Spleen (tissue), 11 donors: ENCODE measurements at regions not wholly inside any gene's neighbourhood (a gene's known extent, or its start where the extent isn't known, plus 50 kb on each side); places are given as distances from the start of the nearest gene placed in this dataset.

Experiments used
- DNase-seq: peaks from one replicate; pipeline ENCODE4 v3.0.0-alpha.2; 2020
- H3K27ac ChIP-seq, 8 donors: fragments of 200-600 bp; sonication (generic) in 7 of 8; 1 replicate in 4 of 8; 2 replicates in 4 of 8; pipeline versions ENCODE4 v1.5.0 to v1.8.0; 2016 to 2021; ENCODE audit warnings: inconsistent platforms in 4 of 8, mild to moderate bottlenecking in 4 of 8, moderate library complexity in 1 of 8
- H3K27me3 ChIP-seq, 7 donors: fragments of 200-600 bp; sonication (generic) in 6 of 7; replicated peaks in 1 of 7; 1 replicate in 4 of 7; 2 replicates in 3 of 7; pipeline versions ENCODE4 v1.5.0 to v1.8.0; 2016 to 2021; ENCODE audit warnings: inconsistent platforms in 3 of 7, mild to moderate bottlenecking in 1 of 7
- H3K36me3 ChIP-seq, 6 donors: fragments of 200-600 bp; sonication (generic) in 5 of 6; 1 replicate in 4 of 6; 2 replicates in 2 of 6; pipeline versions ENCODE4 v1.5.0 to v1.8.0; 2016 to 2021; ENCODE audit warnings: inconsistent platforms in 2 of 6
- H3K4me1 ChIP-seq, 6 donors: fragments of 200-600 bp; sonication (generic) in 5 of 6; 1 replicate in 3 of 6; 2 replicates in 3 of 6; pipeline versions ENCODE4 v1.5.0 to v1.8.0; 2016 to 2021; ENCODE audit warnings: inconsistent platforms in 3 of 6
- H3K4me3 ChIP-seq, 8 donors: fragments of 200-600 bp; sonication (generic) in 7 of 8; 1 replicate in 4 of 8; 2 replicates in 4 of 8; pipeline versions ENCODE4 v1.5.0 to v1.8.0; 2016 to 2021; ENCODE audit warnings: inconsistent platforms in 4 of 8, mild to moderate bottlenecking in 4 of 8, moderate library complexity in 2 of 8
- H3K9me3 ChIP-seq, 8 donors: fragments of 200-600 bp; sonication (generic) in 7 of 8; 1 replicate in 4 of 8; 2 replicates in 4 of 8; pipeline versions ENCODE4 v1.5.0 to v1.8.0; 2016 to 2021; ENCODE audit warnings: inconsistent platforms in 4 of 8
- CTCF ChIP-seq, 11 experiments: fragments of 200-600 bp in 7 of 11; fragments of 450-650 bp in 4 of 11; sonication (generic) in 4 of 11; IDR thresholded peaks in 8 of 11; conservative IDR thresholded peaks in 3 of 11; 1 replicate in 7 of 11; 2 replicates in 4 of 11; pipeline versions ENCODE4 v1.4.0 to v1.8.0; 2016 to 2021; ENCODE audit warnings: antibody characterized with exemption in 11 of 11, inconsistent platforms in 4 of 11, mild to moderate bottlenecking in 1 of 11
- POLR2A ChIP-seq, 3 donors: fragments of 450-650 bp; IDR thresholded peaks; one replicate each; pipeline ENCODE4 v1.5.1; 2017; ENCODE audit warnings: antibody characterized with exemption in 3 of 3, mild to moderate bottlenecking in 1 of 3
- POLR2AphosphoS5 ChIP-seq, 3 donors: sonication (generic); formaldehyde crosslinking; IDR thresholded peaks; one replicate each; pipeline ENCODE4 v1.5.1; 2017; ENCODE audit warnings: antibody characterized with exemption in 3 of 3
- WGBS, 5 donors: extraction: QIAGEN DNeasy Blood & Tissue Kit in 3 of 5; methylation state at CpG; one replicate each; pipeline versions ENCODE4 v1.1.5 to v1.1.7; 2013 to 2018; 5-methylcytosine and 5-hydroxymethylcytosine counted together
- intact Hi-C: fragments of 100-400 bp; cut with DNase I; formaldehyde crosslinking; loops from one replicate; pipeline ENCODE4 v1.15.0; 2023; ENCODE audit warnings: low total_unique reads
- donor health status: healthy with polysubstance abuse.
- donor health status: DM: no; HTN: no; CAD: no; lungs with moderate emphysema.
- donor health status: DM: no; HTN: no; CAD: no.
- donor health status: Bipolar disorder and iron deficiency.
- donor health status: healthy.
- donor health status: DM: no; HTN: no; CAD: no.
- donor health status: DM: yes; HTN: yes; CAD: no.

GRCh38 chr2:228735697-228736096, 535.4 kb downstream of the PID1 start:
- WGBS, 5 donors = 68 to 91% (median 89%) methylated on average over 3 of the region's 3 CpGs
- peaks cover 0 to 13% (median 0%) of the 10 kb centered on the region in 8 donors for H3K9me3 ChIP-seq
- DNase-seq = no peak

GRCh38 chr2:228731517-228731916, 539.6 kb downstream of the PID1 start:
- intact Hi-C loops = no loop called here
- TF ChIP-seq CTCF (IDR thresholded peaks at IDR 0.05 in 8 of 11, conservative IDR thresholded peaks at IDR 0.05 in 3 of 11) (no peak), POLR2A (IDR thresholded peaks at IDR 0.05) (no peak), POLR2AphosphoS5 (IDR thresholded peaks at IDR 0.05) (no peak)
- no peak for DNase-seq
- H3K4me3 ChIP-seq = no peak overlapping the region
- H3K36me3 ChIP-seq = no peaks in the 10 kb centered on the region
- no peaks in the 10 kb centered on the region for H3K4me1 ChIP-seq
- peaks cover 0 to 17% (median 0%) of the 10 kb centered on the region in 8 donors for H3K9me3 ChIP-seq
- H3K27ac ChIP-seq = no peak overlapping the region
- no peaks in the 10 kb centered on the region for H3K27me3 ChIP-seq

More at GRCh38 chr2:228735697-228736096, 535.4 kb downstream of the PID1 start:
- Histone ChIP-seq H3K36me3 (no peaks in the 10 kb centered on the region), H3K4me3 (no peak overlapping the region), H3K27me3 (no peaks in the 10 kb centered on the region), H3K27ac (no peak overlapping the region), H3K4me1 (no peaks in the 10 kb centered on the region)
- intact Hi-C loops = no loop called here
- TF ChIP-seq CTCF (IDR thresholded peaks at IDR 0.05 in 8 of 11, conservative IDR thresholded peaks at IDR 0.05 in 3 of 11) (no peak), POLR2A (IDR thresholded peaks at IDR 0.05) (no peak), POLR2AphosphoS5 (IDR thresholded peaks at IDR 0.05) (no peak)

GRCh38 chr2:228728961-228729360, 542.1 kb downstream of the PID1 start:
- no peak for TF ChIP-seq CTCF (IDR thresholded peaks at IDR 0.05 in 8 of 11, conservative IDR thresholded peaks at IDR 0.05 in 3 of 11)
- TF ChIP-seq POLR2A (IDR thresholded peaks at IDR 0.05) = no peak
- TF ChIP-seq POLR2AphosphoS5 (IDR thresholded peaks at IDR 0.05) = no peak
- H3K27ac ChIP-seq = no peak overlapping the region
- 29 to 41% (median 34%) methylated on average over 5 of the region's 5 CpGs for WGBS, 5 donors
- H3K4me1 ChIP-seq = no peaks in the 10 kb centered on the region
- peaks cover 0 to 22% (median 0%) of the 10 kb centered on the region in 8 donors for H3K9me3 ChIP-seq
- no peak overlapping the region for H3K4me3 ChIP-seq
- intact Hi-C loops = no loop called here
- no peaks in the 10 kb centered on the region for H3K36me3 ChIP-seq
- DNase-seq = no peak
- H3K27me3 ChIP-seq = no peaks in the 10 kb centered on the region

- H3K36me3 ChIP-seq = no peaks in the 10 kb centered on the region
- TF ChIP-seq POLR2A (IDR thresholded peaks at IDR 0.05) (no peak), POLR2AphosphoS5 (IDR thresholded peaks at IDR 0.05) (no peak), CTCF (IDR thresholded peaks at IDR 0.05 in 8 of 11, conservative IDR thresholded peaks at IDR 0.05 in 3 of 11) (no peak)
- H3K27me3 ChIP-seq = no peaks in the 10 kb centered on the region
- 63 to 85% (median 75%) methylated on average over 1 of the region's 1 CpG for WGBS, 5 donors
- intact Hi-C loops = no loop called here
- peaks cover 0 to 11% (median 1%) of the 10 kb centered on the region in 8 donors for H3K9me3 ChIP-seq
- H3K4me1 ChIP-seq = no peaks in the 10 kb centered on the region
- DNase-seq = no peak
- no peak overlapping the region for H3K4me3 ChIP-seq
- no peak overlapping the region for H3K27ac ChIP-seq
Observed at GRCh38 chr2:228725031-228725430, 543.5 kb upstream of the SPHKAP start.
